K562 (cell line): ENCODE measurements at regions not wholly inside any gene's neighbourhood (a gene's known extent, or its start where the extent isn't known, plus 50 kb on each side); places are given as distances from the start of the nearest gene placed in this dataset.

Experiments
- ATAC-seq: fragments of 200-7000 bp; cut with Tn5 transposase; 3 replicates; pipeline ENCODE4 v1.9.1; 2020; ENCODE audit warnings: moderate library complexity
- BruUV-seq: library from RNA; stranded (reverse); fragments of 400-500 nt; replicated peaks from 2 replicates; lab custom pipeline; 2021; lab: Mats Ljungman, UMichigan
- CTCF ChIA-PET: fragments of 300-600 bp; formaldehyde crosslinking; extraction: SDS; loops from one replicate; lab custom pipeline; 2021; ENCODE audit warnings: low intra/inter-chr PET ratio; lab: Yijun Ruan, JAX
- POLR2A ChIA-PET: fragments of 300-600, 350-650 bp; sonication (Branson Sonifier 250); formaldehyde crosslinking; extraction: SDS; loops from one replicate; lab custom pipeline; 2021; ENCODE audit warnings: antibody characterized with exemption, inconsistent platforms; lab: Yijun Ruan, JAX
- DNase-seq, 4 experiments: peaks; one replicate each; pipeline versions ENCODE4 v3.0.0 to v3.0.0-alpha.2; 2011 to 2018; ENCODE audit warnings: low spot score in 3 of 4, mixed read lengths in 3 of 4; ENCODE audit errors: extremely low read depth in 1 of 4
- FAIRE-seq: peaks from 2 replicates; lab custom pipeline; 2011; peaks lifted over from hg19 to GRCh38; lab: Jason Lieb, UNC
- H2AFZ ChIP-seq: 2 replicates; pipeline ENCODE4 v1.6.0; 2011; ENCODE audit warnings: low read depth, low read length, control low read depth, inconsistent platforms
- H3K27ac ChIP-seq: fragments of 200-600 bp; 3 replicates; pipeline ENCODE4 v1.8.0; 2011; ENCODE audit warnings: low read depth, mild to moderate bottlenecking, control low read depth, inconsistent platforms, low read length, moderate library complexity, mixed read lengths; ENCODE audit errors: extremely low read depth
- H3K27me3 ChIP-seq, 2 experiments: fragments of 300-600 bp in 1 of 2; 2 replicates in 1 of 2; 3 replicates in 1 of 2; pipeline versions ENCODE4 v1.6.0 to v1.8.0; 2011; ENCODE audit warnings: inconsistent platforms in 2 of 2, low read length in 2 of 2, mild to moderate bottlenecking in 1 of 2, mixed read lengths in 1 of 2, moderate library complexity in 1 of 2; ENCODE audit not compliant: control insufficient read depth in 2 of 2, insufficient read depth in 2 of 2
- H3K36me3 ChIP-seq: fragments of 300-600 bp; 3 replicates; pipeline ENCODE4 v1.8.0; 2011; ENCODE audit warnings: mild to moderate bottlenecking, low read length, inconsistent platforms; ENCODE audit not compliant: control insufficient read depth, insufficient read depth
- H3K4me1 ChIP-seq, 2 experiments: fragments of 200-600 bp in 1 of 2; replicated peaks in 1 of 2; 2 replicates in 1 of 2; 3 replicates in 1 of 2; pipeline versions ENCODE4 v1.5.1 to v1.8.0; 2011; ENCODE audit warnings: inconsistent platforms in 2 of 2, low read length in 2 of 2, mild to moderate bottlenecking in 1 of 2, mixed read lengths in 1 of 2, moderate library complexity in 1 of 2; ENCODE audit not compliant: control insufficient read depth in 2 of 2, insufficient read depth in 2 of 2
- H3K4me2 ChIP-seq: 2 replicates; pipeline ENCODE4 v1.6.1; 2011; ENCODE audit warnings: low read length, control low read depth, inconsistent platforms, mixed read lengths; ENCODE audit not compliant: insufficient read depth
- H3K4me3 ChIP-seq: fragments of 200-600 bp; sonication (generic), shearing (Covaris generic); 2 replicates; pipeline ENCODE4 v1.5.1; 2016; ENCODE audit warnings: control low read depth, inconsistent platforms
- H3K79me2 ChIP-seq: fragments of 200-600 bp; 3 replicates; pipeline ENCODE4 v1.8.0; 2011; ENCODE audit warnings: low read length, inconsistent platforms; ENCODE audit not compliant: control insufficient read depth, insufficient read depth
- H3K9ac ChIP-seq, 2 experiments: 2 replicates each; pipeline versions ENCODE4 v1.6.0 to v1.6.1; 2011; ENCODE audit warnings: low read depth in 2 of 2, low read length in 2 of 2, control low read depth in 1 of 2, inconsistent platforms in 1 of 2, mild to moderate bottlenecking in 1 of 2, mixed read lengths in 1 of 2; ENCODE audit not compliant: insufficient read depth in 1 of 2
- H3K9me1 ChIP-seq: one replicate; pipeline ENCODE4 v1.6.0; 2011; ENCODE audit warnings: inconsistent platforms, mild to moderate bottlenecking, low read length, moderate library complexity; ENCODE audit not compliant: control insufficient read depth, insufficient read depth
- H3K9me3 ChIP-seq: replicated peaks from 2 replicates; pipeline ENCODE4 v1.5.1; 2011; ENCODE audit warnings: low read depth, low read length, inconsistent platforms; ENCODE audit not compliant: control insufficient read depth, insufficient read depth
- H4K20me1 ChIP-seq: replicated peaks from 2 replicates; pipeline ENCODE4 v1.6.1; 2011; ENCODE audit warnings: low read length, inconsistent platforms, mixed read lengths; ENCODE audit not compliant: control insufficient read depth, insufficient read depth
- FOXA1 ChIP-seq: fragments of 450-650 bp; IDR thresholded peaks from 2 replicates; pipeline ENCODE4 v1.6.1; 2016; ENCODE audit warnings: mild to moderate bottlenecking, borderline replicate concordance
- KLF16 ChIP-seq: IDR thresholded peaks from 2 replicates; pipeline ENCODE4 v1.6.1; 2016; ENCODE audit warnings: antibody characterized with exemption
- POU5F1 ChIP-seq: fragments of 150-350 bp; IDR thresholded peaks from 2 replicates; pipeline ENCODE4 v1.6.1; 2014; ENCODE audit warnings: borderline replicate concordance, low read length, low read depth, mild to moderate bottlenecking; ENCODE audit not compliant: partially characterized antibody
- REST ChIP-seq, 2 experiments: fragments of 450-650 bp; formaldehyde crosslinking in 1 of 2; IDR thresholded peaks; 2 replicates each; pipeline versions ENCODE4 v1.4.0 to v1.6.1; 2014 to 2020; ENCODE audit warnings: mild to moderate bottlenecking in 2 of 2, borderline replicate concordance in 1 of 2, low read depth in 1 of 2
- STAT5B ChIP-seq: fragments of 250-450 bp; sonication (Bioruptor Pico); IDR thresholded peaks from 2 replicates; pipeline ENCODE4 v1.8.0; 2021; ENCODE audit warnings: mild to moderate bottlenecking, inconsistent platforms
- WGBS: fragments of 100-300 bp; shearing (Covaris generic); methylation state at CpG from one replicate; pipeline ENCODE4 v1.1.6; 2016; ENCODE audit warnings: low coverage, mixed read lengths; ENCODE audit not compliant: insufficient coverage; ENCODE audit errors: missing lambda C conversion rate; 5-methylcytosine and 5-hydroxymethylcytosine counted together
- in situ Hi-C: fragments of 300-500 bp; cut with MboI; formaldehyde crosslinking; loops from 4 replicates; pipeline ENCODE4 v1.15.0; 2018; ENCODE audit warnings: inconsistent platforms, mixed read lengths
- intact Hi-C: fragments of 100-400 bp; cut with micrococcal nuclease; formaldehyde crosslinking; loops from 2 replicates; pipeline ENCODE4 v1.14.2; 2022

DNA sequence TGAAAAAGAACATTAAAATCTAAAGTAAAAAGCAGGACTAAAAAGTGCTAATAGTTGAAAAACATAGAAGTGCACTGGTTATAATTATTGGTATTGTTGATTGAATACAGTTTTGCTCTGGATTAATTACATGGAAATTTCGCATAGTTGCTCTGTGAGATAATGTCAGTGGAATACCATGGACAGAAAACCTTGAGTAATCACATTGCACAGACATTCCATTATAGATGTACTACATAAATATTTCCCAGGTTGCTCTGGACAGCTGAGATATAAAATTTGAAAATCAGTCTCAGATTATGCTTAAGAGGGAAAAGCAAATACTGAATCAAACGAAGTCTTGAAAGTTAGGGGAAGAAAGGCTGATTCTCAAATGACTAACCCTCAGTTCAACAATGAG lies 439.3 kb upstream of the FLRT2 start (continued):
- no peak for TF ChIP-seq REST (IDR thresholded peaks at IDR 0.05; ENCODE audit: borderline replicate concordance)
- TF ChIP-seq REST (CRISPR knock-in tag; IDR thresholded peaks at IDR 0.05; ENCODE audit: low read depth), result no peak

GRCh38 chr14:85093631-85094330 lies 436.2 kb upstream of the FLRT2 start:
- no peak overlapping the region for H3K27ac ChIP-seq
- H3K9me3 ChIP-seq, result no peaks in the 10 kb centered on the region
- CTCF ChIA-PET, result no interaction called here
- no peak overlapping the region for H3K4me3 ChIP-seq
- no TSS peak for BruUV-seq
- DNase-seq (no peak), ATAC-seq (no peak), FAIRE-seq (no peak)
- no peak overlapping the region for H2AFZ ChIP-seq
- in situ Hi-C loops (no loop called here), intact Hi-C loops (no loop called here)
- H3K36me3 ChIP-seq, result no peaks in the 10 kb centered on the region
- TF ChIP-seq KLF16, result no peak
- no peak for TF ChIP-seq POU5F1
- no peak for TF ChIP-seq STAT5B (CRISPR knock-in tag)
- no peak for TF ChIP-seq FOXA1
- H3K9ac ChIP-seq, result no peak overlapping the region
- H3K9me1 ChIP-seq, result no peaks in the 10 kb centered on the region
- WGBS, result 2% methylated on average over 5 of the region's 5 CpGs
- H3K79me2 ChIP-seq, result no peaks in the 10 kb centered on the region
- no peak overlapping the region for H3K4me2 ChIP-seq
- POLR2A ChIA-PET, result no interaction called here
- no peaks in the 10 kb centered on the region for H3K27me3 ChIP-seq
- H4K20me1 ChIP-seq, result no peaks in the 10 kb centered on the region
- no peaks in the 10 kb centered on the region for H3K4me1 ChIP-seq
